NCI-H526 (cell line): ENCODE measurements at regions not wholly inside any gene's neighbourhood (a gene's known extent, or its start where the extent isn't known, plus 50 kb on each side); places are given as distances from the start of the nearest gene placed in this dataset.
A peak's percentile ranks its signal among the peaks of the same experiment; 100 is the strongest.

ENCODE experiments used
- DNase-seq, 2 experiments: peaks; one replicate each; lab custom pipeline; 2025; lab: John Stamatoyannopoulos, UW

GRCh38 chr2:220279372-220279771 is 651.9 kb downstream of the SLC4A3 start:
- no peak for DNase-seq

DNA sequence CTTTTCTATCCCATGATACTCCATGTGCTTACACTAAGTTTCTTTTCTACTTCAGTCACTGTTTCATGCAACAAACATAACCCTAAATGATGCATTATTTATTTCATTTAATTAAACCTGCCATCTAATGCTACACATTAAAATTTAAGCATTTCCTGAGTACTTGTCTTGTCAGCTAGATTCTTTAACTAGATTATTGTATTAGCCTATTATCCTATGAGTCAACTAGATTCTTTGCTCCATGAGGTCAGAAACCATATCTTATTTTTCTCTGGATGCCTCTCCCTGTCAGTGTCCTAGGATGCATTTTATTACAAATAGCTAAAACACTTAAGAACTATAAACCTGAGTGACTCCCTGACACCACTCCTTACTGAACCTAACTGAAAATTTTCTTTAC is 652.4 kb downstream of the SLC4A3 start:
- no peak for DNase-seq

GRCh38 chr2:220280736-220281135 is 653.3 kb downstream of the SLC4A3 start:
- DNase-seq: no peak

DNA sequence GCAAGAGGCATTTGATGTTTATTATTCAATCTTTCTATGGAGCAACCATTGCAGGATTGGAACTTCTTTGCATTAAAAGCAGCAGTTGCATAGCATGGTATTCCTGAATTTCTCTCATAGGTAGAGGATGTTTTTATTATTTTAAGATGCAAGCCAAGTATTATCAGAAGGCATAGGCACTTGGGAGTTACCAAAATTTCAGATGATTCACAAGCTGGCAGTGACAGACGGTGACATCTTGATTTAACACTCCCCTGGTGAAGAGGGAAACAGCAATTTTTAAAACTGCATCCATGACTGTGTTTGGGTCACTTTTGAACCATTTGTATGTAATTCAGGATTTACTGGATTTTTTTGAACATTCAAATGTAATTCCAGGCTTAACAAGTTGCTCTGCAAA is 654.3 kb downstream of the SLC4A3 start:
- DNase-seq: no peak

DNA sequence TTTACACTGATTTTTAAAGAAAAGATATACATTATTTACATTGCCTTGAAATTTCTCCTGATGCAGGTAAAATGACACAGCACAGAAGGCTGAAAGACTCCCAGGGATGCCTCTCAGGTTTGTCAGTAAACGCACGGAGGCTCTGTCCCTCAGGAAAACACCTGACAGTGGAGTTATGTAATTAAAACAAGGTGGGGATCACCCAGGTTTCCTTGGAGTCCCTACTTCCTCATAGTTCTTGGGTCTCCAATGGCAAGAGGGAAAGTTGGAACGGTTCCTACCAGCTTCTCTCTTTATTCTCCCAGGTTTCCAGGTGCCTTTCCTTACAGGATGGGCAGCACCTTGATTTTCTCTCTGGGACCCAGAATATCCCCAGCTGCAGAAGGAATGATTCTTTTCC is 654.8 kb downstream of the SLC4A3 start:
- no peak for DNase-seq

- no peak for DNase-seq
Observed at GRCh38 chr2:220293966-220294365, 666.5 kb downstream of the SLC4A3 start.

- DNase-seq: peak; percentile 73 to 75
Observed at GRCh38 chr2:220296174-220296573, 668.7 kb downstream of the SLC4A3 start.

GRCh38 chr2:220297093-220297492 is 669.7 kb downstream of the SLC4A3 start:
- peak; percentile 43 to 64 for DNase-seq

DNA sequence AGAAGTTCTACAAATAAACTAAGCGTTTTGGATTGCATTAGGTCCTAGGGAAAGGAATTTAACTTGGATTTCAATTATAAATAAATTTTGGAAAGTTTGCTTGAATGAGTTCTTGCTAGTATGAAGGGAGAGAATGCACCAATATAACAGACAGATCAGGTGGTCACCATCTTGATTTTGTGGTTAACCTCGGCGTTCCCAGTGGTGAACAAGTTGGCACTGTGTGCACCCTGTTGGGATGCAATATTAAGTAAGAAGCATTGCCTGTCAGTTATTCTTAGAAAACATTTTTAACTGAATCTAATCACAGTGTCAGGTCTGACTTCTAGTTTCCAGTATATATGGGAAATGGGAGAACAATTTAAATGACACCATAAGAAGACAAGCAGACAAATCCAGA is 673.4 kb downstream of the SLC4A3 start:
- DNase-seq: no peak

GRCh38 chr2:220302756-220303155 is 675.3 kb downstream of the SLC4A3 start:
- no peak for DNase-seq

DNA sequence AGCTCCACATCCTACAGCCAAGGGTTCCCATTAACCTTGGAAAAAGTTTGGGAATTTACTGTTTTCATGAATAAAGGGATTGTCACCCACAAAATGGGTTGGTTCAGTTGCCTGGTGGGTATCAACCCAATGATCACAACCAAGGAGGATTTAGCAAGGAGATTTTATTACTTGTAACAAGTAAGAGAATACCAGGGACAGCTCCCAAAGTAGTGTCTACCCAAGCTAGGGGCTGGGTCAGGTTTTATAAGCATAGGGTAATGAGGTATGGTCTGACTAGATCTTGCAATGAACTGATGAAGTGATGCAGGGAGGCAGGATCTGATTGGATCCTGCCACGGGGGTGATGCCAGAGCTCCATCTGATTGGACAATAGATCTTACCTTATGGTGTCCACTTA is 681.8 kb downstream of the SLC4A3 start:
- DNase-seq: no peak

- DNase-seq: no peak
Observed at GRCh38 chr2:220310451-220310861, 683.0 kb downstream of the SLC4A3 start.

DNA sequence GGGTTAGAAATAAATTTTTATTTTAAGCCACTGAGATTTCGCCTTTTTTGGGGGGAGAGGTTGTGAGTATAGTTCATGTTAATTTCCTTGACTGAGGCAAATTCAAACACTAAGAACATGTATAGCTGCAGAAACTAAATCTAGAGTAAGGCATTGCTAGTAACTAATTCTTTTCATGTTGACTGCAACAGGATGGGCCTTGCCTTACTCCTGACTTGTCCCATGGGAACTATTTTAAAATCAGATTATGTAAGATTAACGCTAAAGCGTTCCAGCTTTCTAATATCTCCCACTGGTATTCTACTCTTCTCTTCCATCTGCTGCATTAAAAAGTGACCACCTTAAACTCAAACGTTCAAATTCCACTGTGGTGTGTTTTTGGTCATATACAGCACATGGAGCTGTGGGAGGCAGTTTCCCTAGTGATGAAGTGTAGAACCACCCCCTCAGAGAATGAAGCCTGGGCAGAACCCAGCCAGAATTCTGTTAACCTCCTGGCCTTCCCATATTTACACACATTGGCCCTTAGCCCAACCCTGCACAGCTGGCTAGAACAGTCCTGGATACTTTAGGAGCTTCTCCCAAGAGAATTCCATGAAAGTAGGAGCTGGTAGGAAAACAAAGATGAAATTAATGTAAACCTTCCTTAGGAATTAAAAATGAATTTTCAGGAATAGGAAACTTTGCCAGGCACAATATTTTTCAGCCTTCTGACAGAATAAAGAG is 687.8 kb downstream of the SLC4A3 start:
- DNase-seq: no peak

GRCh38 chr2:220318037-220318436 is 690.6 kb downstream of the SLC4A3 start:
- DNase-seq: no peak

- no peak for DNase-seq
Observed at GRCh38 chr2:220318508-220318907, 691.1 kb downstream of the SLC4A3 start.

GRCh38 chr2:220320326-220320725 is 692.9 kb downstream of the SLC4A3 start:
- no peak for DNase-seq

DNA sequence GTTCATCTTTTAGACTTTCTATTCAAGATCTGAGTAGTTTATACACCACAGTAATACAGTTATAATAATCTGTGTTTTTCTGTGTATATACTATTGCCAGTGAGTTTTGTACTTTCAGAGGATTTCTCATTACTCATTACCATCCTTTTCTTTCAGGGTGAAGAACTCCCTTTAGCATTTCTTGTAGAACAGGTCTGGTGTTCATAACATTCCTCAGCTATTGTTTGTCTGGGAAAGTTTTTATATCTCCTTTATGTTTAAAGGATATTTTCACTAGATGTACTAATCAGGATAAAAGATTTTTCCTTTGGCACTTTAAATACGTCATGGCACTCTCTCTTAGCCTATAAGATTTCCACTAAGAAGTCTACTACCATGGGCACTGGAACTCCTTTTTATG is 705.5 kb downstream of the SLC4A3 start:
- DNase-seq: no peak

- DNase-seq: no peak
Observed at GRCh38 chr2:220334210-220334609, 706.8 kb downstream of the SLC4A3 start.

DNA sequence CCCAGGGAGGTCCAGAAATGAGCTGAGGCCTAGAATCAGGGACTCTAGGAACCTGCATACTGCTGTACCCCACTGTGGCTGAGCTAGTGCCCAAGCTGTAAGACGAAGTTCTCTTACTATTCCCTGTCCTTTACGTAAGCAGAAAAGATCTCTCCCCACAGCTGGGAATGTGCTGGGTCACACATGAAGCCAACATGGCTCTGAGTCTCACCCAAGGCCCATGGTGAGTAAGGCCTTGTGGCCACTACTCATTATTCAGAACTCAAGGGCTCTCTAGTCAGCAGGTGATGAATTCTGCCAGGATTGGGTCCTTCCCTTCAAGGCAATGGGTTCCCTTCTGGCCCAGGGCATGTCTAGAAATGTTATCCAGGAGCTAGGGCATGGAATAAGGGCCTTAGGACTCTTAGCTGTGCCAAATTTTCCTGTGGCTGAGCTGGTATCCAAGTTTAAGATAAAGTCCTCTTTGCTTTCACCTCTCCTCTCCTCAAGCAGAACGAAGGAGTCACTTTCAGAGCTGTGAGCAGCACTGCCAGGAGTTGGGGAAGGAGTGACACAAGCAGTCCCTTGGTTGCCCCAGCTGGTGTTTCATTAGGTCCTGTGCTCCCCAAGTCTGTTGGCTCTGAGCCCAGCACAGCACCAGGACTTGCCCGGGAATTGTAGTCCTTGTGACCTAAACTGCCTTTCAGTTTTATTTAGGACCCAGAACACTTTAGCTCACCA is 707.6 kb downstream of the SLC4A3 start:
- no peak for DNase-seq

GRCh38 chr2:220335591-220335915 is 708.1 kb downstream of the SLC4A3 start:
- no peak for DNase-seq

GRCh38 chr2:220336771-220337170 is 709.3 kb downstream of the SLC4A3 start:
- DNase-seq: no peak

DNA sequence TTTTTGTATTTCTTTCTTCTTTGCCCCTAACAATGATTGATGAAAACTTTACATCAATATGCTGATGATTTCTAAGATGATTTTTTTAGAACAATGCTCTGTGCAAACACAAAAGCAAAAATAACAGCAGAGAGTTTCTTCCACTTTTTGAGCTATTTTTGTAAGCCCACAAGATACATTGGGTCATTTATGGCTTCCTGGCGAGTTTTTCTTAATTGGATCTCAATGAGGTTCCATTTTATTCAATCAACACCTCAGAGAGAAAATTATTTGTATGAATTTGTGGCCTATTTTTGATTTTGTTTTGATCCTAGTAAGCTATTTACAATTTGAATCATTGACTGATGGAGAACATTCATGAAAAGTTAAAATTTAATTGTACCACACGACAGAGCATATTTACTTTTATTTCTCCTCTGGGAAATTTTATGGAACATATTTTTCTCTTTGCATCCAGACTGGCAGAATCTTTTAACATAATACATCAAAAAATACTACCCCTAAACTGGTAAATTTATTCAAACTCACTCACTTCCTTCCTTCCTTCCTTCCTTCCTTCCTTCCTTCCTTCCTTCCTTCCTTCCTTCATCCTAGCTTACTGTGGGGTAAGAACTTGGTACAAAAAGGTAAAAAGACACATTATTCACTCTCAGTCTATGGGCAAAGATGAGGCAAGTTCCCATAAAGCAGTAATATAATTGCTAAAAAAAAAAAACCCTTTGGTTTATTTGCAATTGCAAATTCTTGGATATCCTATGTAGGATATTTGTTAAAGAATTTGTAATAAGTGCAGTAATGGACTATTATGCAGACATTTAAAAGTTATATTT is 710.4 kb downstream of the SLC4A3 start:
- DNase-seq: no peak

DNA sequence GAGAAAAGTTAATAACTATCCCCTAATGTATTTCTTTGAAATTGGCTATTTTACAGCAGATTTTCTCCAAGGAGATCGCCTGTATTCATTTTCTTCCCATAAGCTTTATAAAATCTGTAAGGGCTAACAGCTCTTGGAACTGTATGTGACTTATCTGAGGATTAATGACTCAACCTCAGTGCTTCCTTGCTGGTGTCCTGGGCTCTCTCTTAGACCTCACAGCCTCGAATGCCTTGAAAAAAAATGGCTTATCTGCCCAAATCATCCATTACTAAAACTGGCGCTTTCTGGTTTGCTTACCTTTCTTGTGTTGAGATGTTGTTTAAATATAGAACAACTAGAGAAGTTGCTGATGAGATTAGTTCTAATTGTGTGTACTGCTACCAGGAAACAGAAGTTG is 713.6 kb downstream of the SLC4A3 start:
- no peak for DNase-seq
